Heart left ventricle (tissue), 13 donors: ENCODE measurements at regions not wholly inside any gene's neighbourhood (a gene's known extent, or its start where the extent isn't known, plus 50 kb on each side); places are given as distances from the start of the nearest gene placed in this dataset.

Experiments
- POLR2A ChIP-seq, 2 donors: fragments of 450-650 bp; IDR thresholded peaks; one replicate each; pipeline ENCODE4 v1.6.1; 2017; ENCODE audit warnings: antibody characterized with exemption in 2 of 2, mild to moderate bottlenecking in 2 of 2, moderate library complexity in 2 of 2
- TF ChIP-seq, protein P1 (sequence below), 12 donors: fragments of 200-600 bp; sonication (generic) in 4 of 12; IDR thresholded peaks; one replicate each; pipeline versions ENCODE4 v1.5.0 to v1.8.0; 2018 to 2022; ENCODE audit warnings: antibody characterized with exemption in 12 of 12, mild to moderate bottlenecking in 5 of 12
- donor health status: ischemic (EF 13 %, LVEDD 7.1; RV severe dilation, severe dysfunction).
- donor health status: DM: no; HTN: yes; CAD: no.
- donor health status: DM: no; HTN: no; CAD: no.
- donor health status: ischemic (EF 25% LVEDD 6.9; RV normal size, moderate dysfunction).
- donor health status: ischemic (EF 25% LVEDD 5.7; RV mildly dilated, moderate dysfunction).
- donor health status: ischemic (EF 35%, LVEDD 5.7; RV mildly dilated, moderate dysfunction).
- donor health status: nonischemic (EF 11% LVEDD 7.7; RV severe dilation, severe dysfunction).
- donor health status: DM: yes; HTN: yes; CAD: no.
- donor health status: PGD.
- donor health status: ischemic (EF 29% LVEDD 5.4; RV normal size, mild dysfunction).
- donor health status: nonischemic (EF 23%, LVEDD 6.1; RV moderate dilation, normal function).

DNA sequence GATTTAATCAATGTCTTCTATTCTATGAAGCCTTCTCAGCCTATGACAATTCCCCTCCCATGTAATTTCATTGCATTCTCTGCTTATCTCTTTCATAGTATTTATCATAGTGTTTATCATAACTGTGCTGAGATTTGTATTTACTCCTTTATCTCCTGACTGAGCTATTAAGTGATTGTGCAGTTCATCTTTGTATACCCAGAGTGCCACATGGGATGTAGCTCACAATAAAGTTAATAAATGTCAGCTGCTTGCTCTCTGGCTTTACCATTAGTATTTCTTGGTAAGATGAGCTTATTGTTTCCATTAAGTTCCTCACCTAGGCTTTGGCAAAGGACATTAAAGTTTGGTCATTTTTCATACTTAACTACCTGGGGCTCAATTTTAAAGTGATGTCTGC lies 275.1 kb upstream of the MPDZ start:
- TF ChIP-seq, protein P1, sequence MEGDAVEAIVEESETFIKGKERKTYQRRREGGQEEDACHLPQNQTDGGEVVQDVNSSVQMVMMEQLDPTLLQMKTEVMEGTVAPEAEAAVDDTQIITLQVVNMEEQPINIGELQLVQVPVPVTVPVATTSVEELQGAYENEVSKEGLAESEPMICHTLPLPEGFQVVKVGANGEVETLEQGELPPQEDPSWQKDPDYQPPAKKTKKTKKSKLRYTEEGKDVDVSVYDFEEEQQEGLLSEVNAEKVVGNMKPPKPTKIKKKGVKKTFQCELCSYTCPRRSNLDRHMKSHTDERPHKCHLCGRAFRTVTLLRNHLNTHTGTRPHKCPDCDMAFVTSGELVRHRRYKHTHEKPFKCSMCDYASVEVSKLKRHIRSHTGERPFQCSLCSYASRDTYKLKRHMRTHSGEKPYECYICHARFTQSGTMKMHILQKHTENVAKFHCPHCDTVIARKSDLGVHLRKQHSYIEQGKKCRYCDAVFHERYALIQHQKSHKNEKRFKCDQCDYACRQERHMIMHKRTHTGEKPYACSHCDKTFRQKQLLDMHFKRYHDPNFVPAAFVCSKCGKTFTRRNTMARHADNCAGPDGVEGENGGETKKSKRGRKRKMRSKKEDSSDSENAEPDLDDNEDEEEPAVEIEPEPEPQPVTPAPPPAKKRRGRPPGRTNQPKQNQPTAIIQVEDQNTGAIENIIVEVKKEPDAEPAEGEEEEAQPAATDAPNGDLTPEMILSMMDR (IDR thresholded peaks at IDR 0.05) = no peak
- no peak for TF ChIP-seq POLR2A (IDR thresholded peaks at IDR 0.05)
